Neural cell (in vitro differentiated cells): ENCODE measurements at regions not wholly inside any gene's neighbourhood (a gene's known extent, or its start where the extent isn't known, plus 50 kb on each side); places are given as distances from the start of the nearest gene placed in this dataset.
"Not testable (repeated sequence)": the region's sequence is repeated elsewhere in the genome, so short reads cannot be mapped to it uniquely, and the experiment has no call there.

ENCODE experiments used
- H2AFZ ChIP-seq: fragments of 200-600, 300-800 bp; sonication (generic), shearing (Covaris generic); 2 replicates; pipeline ENCODE4 v1.6.0; 2014; ENCODE audit warnings: low read depth, mild to moderate bottlenecking, antibody characterized with exemption, low read length, moderate library complexity
- H3F3A ChIP-seq: fragments of 200-600 bp; shearing (Covaris generic); 2 replicates; pipeline ENCODE4 v1.6.1; 2016; ENCODE audit warnings: mild to moderate bottlenecking, moderate library complexity, mixed read lengths, antibody characterized with exemption, low read length; ENCODE audit not compliant: insufficient read depth, poor library complexity, severe bottlenecking
- H3K27ac ChIP-seq: fragments of 200-600, 300-800 bp; sonication (generic), shearing (Covaris generic); 2 replicates; pipeline ENCODE4 v1.5.1; 2014; ENCODE audit warnings: mild to moderate bottlenecking, low read length, moderate library complexity
- H3K27me3 ChIP-seq: fragments of 300-800, 200-600 bp; sonication (generic), shearing (Covaris generic); 2 replicates; pipeline ENCODE4 v1.6.0; 2014; ENCODE audit warnings: mild to moderate bottlenecking, low read depth, low read length, moderate library complexity; ENCODE audit not compliant: insufficient read depth
- H3K36me3 ChIP-seq: fragments of 300-800, 200-600 bp; sonication (generic), shearing (Covaris generic); 2 replicates; pipeline ENCODE4 v1.5.1; 2014; ENCODE audit warnings: mild to moderate bottlenecking, antibody characterized with exemption, low read length, moderate library complexity; ENCODE audit not compliant: insufficient read depth
- H3K4me2 ChIP-seq: fragments of 300-800, 200-600 bp; sonication (generic), shearing (Covaris generic); 2 replicates; pipeline ENCODE4 v1.6.0; 2014; ENCODE audit warnings: mild to moderate bottlenecking, low read length
- H3K4me3 ChIP-seq: fragments of 300-800, 200-600 bp; sonication (generic), shearing (Covaris generic); 2 replicates; pipeline ENCODE4 v1.5.1; 2014; ENCODE audit warnings: mild to moderate bottlenecking, low read length, moderate library complexity
- H3K79me2 ChIP-seq: fragments of 200-600 bp; shearing (Covaris generic); replicated peaks from 2 replicates; pipeline ENCODE4 v1.6.0; 2014; ENCODE audit warnings: mild to moderate bottlenecking, low read length, moderate library complexity; ENCODE audit not compliant: insufficient read depth
- H3K9ac ChIP-seq: fragments of 300-800, 200-600 bp; sonication (generic), shearing (Covaris generic); 2 replicates; pipeline ENCODE4 v1.6.1; 2016; ENCODE audit warnings: mild to moderate bottlenecking, low read length, mixed read lengths
- H3K9me2 ChIP-seq: fragments of 200-600 bp; shearing (Covaris generic); 2 replicates; pipeline ENCODE4 v1.6.1; 2016; ENCODE audit warnings: mild to moderate bottlenecking, low read length, mixed read lengths; ENCODE audit not compliant: insufficient read depth
- H3K9me3 ChIP-seq: fragments of 200-600, 300-800 bp; sonication (generic), shearing (Covaris generic); 2 replicates; pipeline ENCODE4 v1.6.1; 2016; ENCODE audit warnings: mild to moderate bottlenecking, mixed run types, low read length, moderate library complexity, mixed read lengths
- H4K20me1 ChIP-seq: fragments of 200-600 bp; shearing (Covaris generic); 2 replicates; pipeline ENCODE4 v1.6.1; 2016; ENCODE audit warnings: mild to moderate bottlenecking, mixed run types; ENCODE audit not compliant: insufficient read depth
- CTCF ChIP-seq: fragments of 450-650 bp; IDR thresholded peaks from 2 replicates; pipeline ENCODE4 v1.5.1; 2014; ENCODE audit warnings: antibody characterized with exemption, mild to moderate bottlenecking, moderate library complexity; ENCODE audit not compliant: poor library complexity, severe bottlenecking
- EP300 ChIP-seq: fragments of 450-650 bp; conservative IDR thresholded peaks from 2 replicates; pipeline ENCODE4 v1.6.1; 2014; ENCODE audit warnings: antibody characterized with exemption, mild to moderate bottlenecking, moderate library complexity; ENCODE audit not compliant: poor library complexity, severe bottlenecking
- EZH2 ChIP-seq: fragments of 200-600, 300-800 bp; shearing (Covaris generic), sonication (generic); IDR thresholded peaks from 2 replicates; pipeline ENCODE4 v1.6.1; 2014; ENCODE audit warnings: antibody characterized with exemption, low read length, borderline replicate concordance, mild to moderate bottlenecking; ENCODE audit not compliant: insufficient read depth, poor library complexity, severe bottlenecking
- MXI1 ChIP-seq: fragments of 450-650 bp; conservative IDR thresholded peaks from 2 replicates; pipeline ENCODE4 v1.6.1; 2014; ENCODE audit warnings: antibody characterized with exemption, mild to moderate bottlenecking; ENCODE audit not compliant: poor library complexity, severe bottlenecking
- POLR2AphosphoS5 ChIP-seq: IDR thresholded peaks from 2 replicates; pipeline ENCODE4 v1.6.1; 2012
- RAD21 ChIP-seq: fragments of 450-650 bp; conservative IDR thresholded peaks from 2 replicates; pipeline ENCODE4 v1.6.1; 2014; ENCODE audit warnings: antibody characterized with exemption, mild to moderate bottlenecking, moderate library complexity
- REST ChIP-seq: IDR thresholded peaks from 2 replicates; pipeline ENCODE4 v1.6.1; 2012; ENCODE audit warnings: borderline replicate concordance
- SMC3 ChIP-seq: fragments of 450-650 bp; conservative IDR thresholded peaks from 2 replicates; pipeline ENCODE4 v1.6.1; 2014; ENCODE audit warnings: antibody characterized with exemption, mild to moderate bottlenecking, moderate library complexity; ENCODE audit not compliant: poor library complexity
- TAF1 ChIP-seq: IDR thresholded peaks from 2 replicates; pipeline ENCODE4 v1.6.1; 2012; ENCODE audit warnings: low read depth

GRCh38 chr5:176114825-176115224 lies 123.4 kb upstream of the SIMC1 start:
- H3K4me3 ChIP-seq, H3K4me2 ChIP-seq, H3K9me3 ChIP-seq, H4K20me1 ChIP-seq, H2AFZ ChIP-seq, H3K9me2 ChIP-seq, H3K79me2 ChIP-seq, H3K27me3 ChIP-seq, H3F3A ChIP-seq, H3K36me3 ChIP-seq, H3K9ac ChIP-seq, H3K27ac ChIP-seq: not testable (repeated sequence)

GRCh38 chr5:176117699-176118238 lies 120.5 kb upstream of the SIMC1 start:
- H3K9me2 ChIP-seq, H3K27me3 ChIP-seq, H2AFZ ChIP-seq, H3K27ac ChIP-seq, H3K9me3 ChIP-seq, H4K20me1 ChIP-seq, H3K36me3 ChIP-seq, H3K79me2 ChIP-seq, H3F3A ChIP-seq, H3K9ac ChIP-seq, H3K4me2 ChIP-seq, H3K4me3 ChIP-seq: not testable (repeated sequence)

GRCh38 chr5:176122361-176122760 lies 115.9 kb upstream of the SIMC1 start:
- not testable (repeated sequence) for H3K4me3 ChIP-seq, H3F3A ChIP-seq, H3K27me3 ChIP-seq, H3K36me3 ChIP-seq, H3K9me3 ChIP-seq, H3K4me2 ChIP-seq, H4K20me1 ChIP-seq, H2AFZ ChIP-seq, H3K9ac ChIP-seq, H3K27ac ChIP-seq, H3K9me2 ChIP-seq, H3K79me2 ChIP-seq

- not testable (repeated sequence) for H4K20me1 ChIP-seq, H2AFZ ChIP-seq, H3K4me2 ChIP-seq, H3K9me3 ChIP-seq, H3K9me2 ChIP-seq, H3K4me3 ChIP-seq, H3K27ac ChIP-seq, H3K9ac ChIP-seq, H3K79me2 ChIP-seq, H3F3A ChIP-seq, H3K27me3 ChIP-seq, H3K36me3 ChIP-seq
These were observed 114.1 kb upstream of the SIMC1 start for GRCh38 chr5:176124120-176124519.

- H3K4me3 ChIP-seq: no peak overlapping the region
- H3K36me3 ChIP-seq: no peaks in the 10 kb centered on the region
- H3K27ac ChIP-seq: no peak overlapping the region
- H3K9ac ChIP-seq: no peak overlapping the region
- no peaks in the 10 kb centered on the region for H3K9me2 ChIP-seq
- H3K4me2 ChIP-seq: no peak overlapping the region
- TF ChIP-seq POLR2AphosphoS5 (no peak), RAD21 (no peak), MXI1 (no peak), REST (no peak), CTCF (no peak), EP300 (no peak), SMC3 (no peak), TAF1 (no peak), EZH2 (no peak)
- H2AFZ ChIP-seq: no peak overlapping the region
- no peaks in the 10 kb centered on the region for H3K9me3 ChIP-seq
- no peaks in the 10 kb centered on the region for H3F3A ChIP-seq
- H4K20me1 ChIP-seq: no peaks in the 10 kb centered on the region
- H3K27me3 ChIP-seq: peaks cover 23% of the 10 kb centered on the region
- no peaks in the 10 kb centered on the region for H3K79me2 ChIP-seq
These were observed 106.5 kb upstream of the SIMC1 start for GRCh38 chr5:176131771-176132170.
